ENCODE measurements at regions not wholly inside any gene's neighbourhood (a gene's known extent, or its start where the extent isn't known, plus 50 kb on each side); places are given as distances from the start of the nearest gene placed in this dataset.

DNA sequence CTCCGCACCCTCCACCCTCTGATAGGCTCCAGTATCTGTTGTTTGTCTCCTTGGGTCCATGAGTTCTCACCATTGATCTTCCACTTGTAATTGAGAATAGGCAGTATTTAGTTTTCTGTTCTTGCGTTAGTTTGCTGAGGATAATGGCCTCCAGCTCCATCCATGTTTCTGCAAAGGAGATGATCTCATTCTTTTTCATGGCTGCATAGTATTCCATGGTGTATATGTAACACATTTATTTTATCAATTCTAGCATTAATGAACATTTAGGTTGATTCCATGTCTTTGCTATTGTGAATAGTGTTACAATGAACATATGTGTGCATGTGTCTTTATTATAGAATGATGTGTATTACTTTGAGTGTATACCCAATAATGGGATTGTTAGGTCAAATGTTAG, 814.6 kb upstream of the FRG1 start:
- TF ChIP-seq POLR2AphosphoS5 (IDR thresholded peaks at IDR 0.05; ENCODE audit: low read depth, low read length) (no peak), TAF1 (IDR thresholded peaks at IDR 0.05; ENCODE audit: borderline replicate concordance, insufficient read depth, low read length) (no peak)
